Loucy (cell line): ENCODE measurements at regions not wholly inside any gene's neighbourhood (a gene's known extent, or its start where the extent isn't known, plus 50 kb on each side); places are given as distances from the start of the nearest gene placed in this dataset.

Source experiments
- CTCF ChIP-seq: fragments of 200-600 bp; sonication (generic); conservative IDR thresholded peaks from 2 replicates; pipeline ENCODE4 v1.5.1; 2014; ENCODE audit warnings: mild to moderate bottlenecking, antibody characterized with exemption, low read length
- EZH2phosphoT487 ChIP-seq: fragments of 200-600 bp; IDR thresholded peaks from 2 replicates; pipeline ENCODE4 v1.6.1; 2018; ENCODE audit warnings: antibody characterized with exemption, mild to moderate bottlenecking, moderate library complexity, borderline replicate concordance

- no peak for TF ChIP-seq CTCF
- no peak for TF ChIP-seq EZH2phosphoT487
Measured at GRCh38 chr9:13396418-13396817, 116.9 kb upstream of the MPDZ start.
